ENCODE measurements at regions not wholly inside any gene's neighbourhood (a gene's known extent, or its start where the extent isn't known, plus 50 kb on each side); places are given as distances from the start of the nearest gene placed in this dataset.
"Not testable (repeated sequence)": the region's sequence is repeated elsewhere in the genome, so short reads cannot be mapped to it uniquely, and the experiment has no call there.

DNA sequence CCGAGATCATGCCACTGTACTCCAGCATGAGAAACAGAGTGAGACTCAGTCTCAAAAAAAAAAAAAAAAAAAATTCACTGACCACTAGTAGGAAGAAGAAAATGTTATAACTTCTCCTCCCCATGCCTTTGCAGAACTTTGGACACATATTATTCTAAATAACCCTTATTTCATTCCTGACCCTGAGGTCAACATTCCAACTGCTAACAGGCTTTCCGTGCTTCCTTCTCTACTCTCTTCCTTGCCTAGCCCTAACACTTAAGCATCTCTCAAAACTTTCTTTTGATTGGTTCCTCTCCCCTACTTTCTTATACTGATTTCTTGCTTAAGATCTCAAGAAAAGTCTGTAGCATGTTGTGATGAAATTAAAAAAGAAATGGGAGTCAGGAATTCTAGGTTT, 146.8 kb downstream of the MEX3B start:
- no peak for DNase-seq

DNA sequence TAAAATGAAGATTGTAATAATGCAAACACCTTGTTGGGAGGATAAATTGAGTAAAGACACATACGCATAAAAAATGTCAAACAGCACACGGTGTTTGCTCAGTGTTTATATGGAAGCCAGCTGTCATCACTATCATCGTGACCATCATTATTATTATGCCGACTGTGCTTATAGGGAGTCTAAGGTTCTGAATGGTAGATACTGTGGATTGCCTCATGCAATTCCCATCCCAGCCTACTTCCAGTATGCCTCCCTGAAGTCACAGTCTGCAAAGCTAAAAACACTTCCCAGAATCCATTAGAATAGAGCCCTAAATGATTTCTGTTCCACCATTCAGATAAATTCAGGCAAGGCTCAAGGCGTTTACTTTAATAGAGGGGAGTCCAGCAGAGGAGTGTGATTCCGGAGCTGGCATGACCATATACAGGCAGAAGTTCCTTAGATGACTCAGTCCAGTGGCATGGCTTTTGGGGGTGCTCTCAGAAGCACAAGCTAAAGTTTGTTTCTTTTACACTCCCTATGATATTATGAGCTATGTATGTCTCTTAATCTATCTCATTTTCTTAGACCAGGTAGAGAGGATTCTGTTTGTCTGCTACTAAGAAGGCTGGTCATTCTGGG, 148.7 kb downstream of the MEX3B start:
- no peak for DNase-seq

DNA sequence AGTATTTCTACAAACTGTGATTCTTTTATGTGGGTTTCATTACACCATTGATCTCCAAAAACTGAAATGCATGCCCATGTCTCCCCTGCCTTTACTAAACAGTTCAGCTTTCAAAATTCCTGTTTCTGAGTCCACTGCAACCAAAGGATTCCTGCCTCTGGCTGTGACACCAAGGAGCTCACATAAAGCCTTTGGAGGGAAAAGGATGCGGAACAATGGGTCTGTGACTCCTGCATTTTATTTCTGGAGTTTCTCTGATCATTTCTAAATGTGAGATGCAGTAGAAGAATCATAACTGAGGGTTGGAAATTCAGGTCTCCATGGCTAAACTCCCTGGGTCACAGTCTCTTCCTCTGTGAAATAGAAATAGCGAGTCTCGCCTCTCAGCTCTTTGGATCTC, 149.5 kb downstream of the MEX3B start:
- DNase-seq, result no peak

DNA sequence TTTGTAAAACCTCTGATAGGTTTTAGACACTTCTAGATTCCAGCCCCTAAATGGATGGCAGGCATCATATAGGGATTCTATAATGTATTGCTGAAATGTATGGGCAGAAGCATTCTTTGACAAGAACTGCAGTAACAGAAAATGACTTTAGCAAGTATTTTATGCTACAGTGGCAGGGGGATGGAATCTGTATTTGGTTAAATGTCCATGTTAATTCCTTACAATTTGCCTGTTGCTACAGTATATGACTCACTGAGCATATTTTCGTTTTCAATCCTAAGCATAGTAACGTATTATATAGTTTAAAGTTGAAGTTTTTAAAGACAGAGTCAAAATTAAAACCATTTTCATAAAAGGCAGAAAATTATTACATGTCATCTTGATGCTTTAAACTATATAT, 150.1 kb downstream of the MEX3B start:
- DNase-seq, result no peak

DNA sequence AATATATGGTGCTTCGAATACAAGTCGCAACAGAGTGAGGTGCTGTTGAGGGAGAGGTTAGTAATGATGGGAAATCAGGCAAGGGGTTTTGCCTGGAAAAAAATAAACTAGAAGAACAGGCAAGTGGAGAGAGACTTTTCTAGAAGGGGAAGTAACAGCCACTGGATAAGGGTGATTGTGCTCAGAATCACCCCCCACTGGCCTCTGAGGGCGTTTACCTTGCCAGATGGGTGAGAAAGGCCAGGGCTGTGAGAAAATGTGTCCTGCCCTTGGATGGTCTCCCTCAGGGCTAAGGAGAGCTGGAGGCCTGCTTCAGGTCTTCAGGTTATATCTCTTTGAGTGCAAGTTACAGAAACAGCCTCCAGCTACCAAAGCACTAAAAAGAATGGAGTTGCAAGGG, 151.8 kb downstream of the MEX3B start:
- DNase-seq, result no peak

DNA sequence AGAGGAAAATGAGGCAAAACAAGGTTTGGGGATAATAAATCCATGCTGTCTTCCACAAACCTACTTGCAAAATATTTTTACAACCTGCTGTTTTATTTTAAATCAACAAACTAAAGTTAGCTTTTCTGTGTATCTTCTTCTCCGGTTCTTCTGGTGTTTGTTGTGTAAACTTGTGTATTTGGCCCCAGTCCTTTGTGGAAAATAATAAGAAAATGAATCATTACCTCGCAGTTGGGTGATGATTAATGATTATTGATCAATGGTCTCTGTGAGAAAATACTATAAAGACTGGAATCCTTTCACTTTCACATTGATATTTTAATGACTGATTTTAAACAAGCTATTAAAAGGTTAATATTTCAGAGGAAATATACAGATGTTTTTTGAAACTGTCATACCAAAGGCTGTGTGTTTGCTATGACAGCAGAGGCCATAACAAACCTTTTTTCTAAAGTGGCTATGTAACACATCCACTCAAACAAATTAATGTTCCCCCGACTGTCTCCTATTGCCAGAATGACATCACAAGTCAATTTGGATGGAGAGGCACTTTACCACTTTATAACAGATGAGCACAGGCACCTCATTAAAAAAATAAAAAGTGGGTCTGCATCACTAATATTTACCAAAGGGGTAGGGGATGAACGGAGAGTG, 152.5 kb downstream of the MEX3B start:
- no peak for DNase-seq

DNA sequence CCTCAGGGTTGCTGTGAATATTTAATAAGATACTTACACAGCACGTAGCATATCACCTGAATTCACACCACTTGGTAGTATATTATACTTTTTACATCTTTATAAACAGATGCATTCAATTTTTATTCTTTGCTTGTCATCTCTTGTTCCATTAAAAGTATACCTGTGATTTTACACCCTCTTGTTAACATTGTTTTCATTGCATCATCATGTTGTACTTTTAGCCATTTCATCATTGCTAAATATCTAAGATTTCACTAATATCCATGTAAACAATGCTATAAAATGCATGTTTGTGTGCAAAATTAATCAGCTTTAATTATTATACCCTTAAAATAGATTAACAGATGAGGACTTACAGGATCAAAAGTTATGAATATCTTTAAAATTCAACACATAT, 155.3 kb downstream of the MEX3B start:
- DNase-seq, result no peak

DNA sequence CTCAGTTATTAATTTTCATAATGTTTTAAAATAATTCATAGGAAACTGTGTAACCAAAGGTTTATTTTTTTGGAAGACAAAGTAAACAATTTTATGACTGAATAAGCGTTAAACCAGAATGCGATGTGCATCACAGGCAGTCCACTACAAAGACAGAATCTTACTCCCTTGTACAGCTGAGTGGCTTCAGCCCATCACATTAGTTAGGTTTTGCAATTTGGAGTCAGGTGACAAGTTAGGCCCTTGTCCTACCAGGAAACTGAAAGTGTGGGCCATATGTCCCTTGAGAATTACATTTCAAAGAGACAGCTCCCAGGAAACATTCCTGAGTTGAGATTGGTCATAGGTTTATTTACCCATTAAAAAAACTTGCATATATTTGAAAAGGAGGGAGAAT, 156.3 kb downstream of the MEX3B start:
- DNase-seq, result no peak

DNA sequence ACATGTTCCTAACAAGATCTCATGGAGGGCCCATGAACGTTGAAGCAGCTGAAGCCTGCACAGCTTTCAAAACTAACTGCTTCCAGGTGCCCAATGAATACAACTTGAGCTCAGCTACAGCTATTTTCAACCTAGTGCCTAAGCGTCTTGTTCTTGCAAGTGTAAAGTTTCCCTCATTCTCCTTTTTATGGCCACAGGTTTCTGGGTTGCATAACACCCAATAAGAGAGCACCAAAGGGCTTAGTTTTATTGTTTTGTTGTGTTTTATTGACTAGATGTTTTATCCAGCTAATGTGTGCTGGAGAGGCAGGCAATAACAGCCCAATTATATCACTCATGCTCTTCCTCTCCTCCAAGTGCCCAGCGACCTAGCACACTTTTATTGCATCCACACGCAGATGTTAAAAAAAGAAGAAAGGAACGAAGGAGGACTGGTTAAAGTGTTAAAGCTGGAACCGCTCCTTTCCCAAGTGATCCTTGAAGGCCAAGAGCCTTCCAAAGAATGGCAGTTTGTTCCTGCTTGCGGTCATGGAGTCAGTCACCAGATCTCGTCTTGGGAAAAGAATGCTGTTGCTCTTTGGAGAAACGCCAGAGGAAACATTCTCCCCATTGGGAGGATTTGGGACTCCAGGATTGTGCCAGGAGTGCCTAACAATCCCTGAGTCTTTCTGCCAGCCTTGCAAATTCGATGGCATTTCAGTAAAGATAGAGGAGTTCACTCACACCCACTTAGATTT, 156.9 kb downstream of the MEX3B start:
- no peak for DNase-seq

DNA sequence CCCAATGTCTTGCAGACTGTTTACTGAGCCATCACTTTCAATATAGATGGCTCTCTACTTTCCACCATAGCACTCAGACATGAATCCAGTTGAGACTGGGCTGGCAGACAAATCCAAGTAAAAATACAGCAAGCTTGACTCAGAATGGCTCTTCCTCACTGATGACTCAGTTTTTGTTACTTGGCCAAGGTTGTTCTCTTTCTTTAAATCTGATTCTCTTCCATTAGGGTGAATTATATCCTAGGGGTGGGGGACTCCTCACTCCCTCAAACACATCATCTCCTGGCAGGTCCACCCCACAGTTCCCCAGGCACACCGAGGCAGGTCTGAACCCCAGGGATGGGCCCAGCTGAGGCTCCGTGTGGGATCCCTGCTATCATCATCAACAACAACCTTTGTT, 157.9 kb downstream of the MEX3B start:
- no peak for DNase-seq

DNA sequence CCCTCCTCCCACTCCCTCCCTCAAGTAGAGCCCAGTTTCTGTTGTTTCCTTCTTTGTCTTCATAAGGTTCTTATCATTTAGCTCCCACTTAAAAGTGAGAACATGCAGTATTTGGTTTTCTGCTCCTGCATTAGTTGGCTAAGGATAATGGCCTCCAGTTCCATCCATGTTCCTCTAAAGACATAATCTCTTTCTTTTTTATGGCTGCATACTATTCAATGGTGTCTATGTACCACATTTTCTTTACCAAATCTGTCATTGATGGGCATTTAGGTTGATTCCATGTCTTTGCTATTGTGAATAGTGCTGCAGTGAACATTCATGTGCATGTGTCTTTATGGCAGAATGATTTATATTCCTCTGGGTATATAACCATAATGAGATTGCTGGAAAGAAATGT, 158.6 kb downstream of the MEX3B start:
- not testable (repeated sequence) for DNase-seq

DNA sequence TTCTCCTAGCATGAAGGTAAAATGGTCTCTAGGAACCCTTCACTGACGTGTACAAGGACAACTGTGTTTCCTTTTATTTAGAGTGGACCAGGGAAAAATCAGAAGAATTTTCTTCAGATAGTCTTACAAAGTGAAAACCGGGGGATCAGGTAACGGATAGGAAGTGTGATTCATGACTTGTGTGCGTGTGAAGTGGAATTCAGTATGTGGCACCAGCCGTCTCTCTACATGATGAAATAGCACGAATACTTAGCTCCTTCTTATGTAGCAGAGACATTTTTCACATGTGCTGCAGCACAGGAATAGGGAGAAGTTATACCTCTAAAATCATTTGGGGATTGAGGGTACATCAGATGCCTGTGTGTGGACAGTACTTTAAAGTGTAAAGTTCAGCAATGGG, 159.2 kb downstream of the MEX3B start:
- no peak for DNase-seq

DNA sequence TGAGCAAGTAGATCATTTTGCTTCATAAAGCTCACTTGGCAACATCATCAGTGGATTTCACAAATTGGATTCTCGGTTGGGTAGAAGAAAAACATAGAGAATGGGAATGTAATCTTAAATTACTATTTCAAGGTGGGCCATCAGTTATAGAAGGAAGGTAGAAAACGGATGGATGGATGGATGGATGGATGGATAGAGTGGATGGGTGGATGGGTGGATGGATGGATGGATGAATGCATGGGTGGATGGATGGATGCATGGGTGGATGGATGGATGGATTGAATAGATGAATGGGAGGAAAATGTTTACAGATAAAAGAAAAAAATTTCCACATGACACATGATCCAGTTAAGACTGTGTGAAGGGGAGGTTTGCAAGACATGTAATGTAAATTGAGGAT, 159.7 kb downstream of the MEX3B start:
- DNase-seq, result no peak

DNA sequence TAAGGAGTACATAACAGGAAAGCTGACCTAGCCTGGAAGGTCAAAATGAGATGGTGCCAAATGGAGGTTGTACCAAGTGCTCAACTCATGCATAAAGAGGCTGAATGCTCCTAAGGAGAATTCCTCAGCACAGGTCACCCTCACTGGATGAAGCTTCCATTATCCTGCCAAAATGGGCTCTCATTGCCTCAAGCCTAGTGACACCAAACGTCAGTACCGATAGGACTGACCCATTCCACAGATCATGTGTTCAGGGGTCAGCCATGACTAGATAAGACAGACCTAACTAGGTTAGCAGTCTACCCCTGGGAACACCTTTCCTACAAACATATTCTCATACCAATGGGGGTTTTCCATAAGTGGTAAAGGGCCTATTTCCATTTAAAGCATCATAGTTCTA, 160.7 kb downstream of the MEX3B start:
- DNase-seq, result no peak

DNA sequence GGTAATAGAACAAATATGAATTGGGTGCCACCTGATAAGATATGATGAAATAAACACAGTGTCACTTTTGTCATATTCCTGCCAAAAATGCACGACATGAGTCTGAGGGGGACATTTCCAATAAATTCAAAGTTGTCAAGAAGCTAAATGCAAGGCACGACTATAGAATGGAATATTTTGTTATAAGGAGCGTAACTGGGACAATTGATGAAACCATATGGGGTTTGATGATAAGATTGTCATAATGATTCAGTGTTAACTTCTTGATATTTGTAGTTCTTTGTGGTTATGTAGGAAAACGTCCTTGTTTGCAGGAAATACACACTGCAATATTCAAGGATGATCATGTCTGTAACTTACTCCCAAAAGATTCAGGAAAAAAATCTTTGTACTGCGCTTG, 163.3 kb downstream of the MEX3B start:
- DNase-seq, result no peak

DNA sequence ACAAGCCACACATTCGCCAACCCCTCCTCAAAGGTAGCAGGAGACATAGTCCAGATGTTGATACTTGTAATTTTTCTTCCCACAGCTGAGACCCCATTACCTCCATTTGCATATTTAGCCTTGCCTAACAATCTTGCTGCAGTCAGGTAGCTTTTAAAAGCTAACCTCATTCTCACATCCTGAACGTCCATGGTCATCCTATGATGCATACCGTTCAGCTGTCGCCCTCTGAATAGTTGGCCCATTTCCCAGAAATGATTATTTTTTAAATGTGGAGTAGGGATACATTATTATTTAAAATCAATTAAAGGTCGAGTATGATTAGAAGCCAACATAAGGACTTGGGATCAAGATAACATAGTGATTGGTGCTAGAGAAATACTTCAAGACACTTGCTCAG, 165.0 kb downstream of the MEX3B start:
- DNase-seq, result no peak

DNA sequence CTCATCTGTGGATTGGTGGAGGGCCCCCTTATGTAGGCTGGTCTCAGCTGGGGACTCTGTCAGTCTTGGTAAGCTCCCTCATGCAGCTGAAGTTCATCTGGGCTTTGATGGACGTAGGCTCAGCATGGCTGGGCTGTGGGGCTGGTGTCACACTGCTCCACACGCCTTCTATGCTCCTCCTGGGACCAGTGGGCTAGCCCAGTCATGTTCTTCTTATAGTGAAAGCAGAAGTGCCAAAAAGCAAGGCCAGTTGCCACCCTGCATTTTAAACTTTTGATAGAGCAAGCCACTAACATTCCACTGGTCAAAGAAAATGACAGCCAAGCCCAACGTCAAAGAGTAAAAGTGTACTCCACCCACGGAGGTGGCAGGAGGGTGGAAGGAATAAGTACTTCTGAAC, 165.5 kb downstream of the MEX3B start:
- DNase-seq, result no peak

DNA sequence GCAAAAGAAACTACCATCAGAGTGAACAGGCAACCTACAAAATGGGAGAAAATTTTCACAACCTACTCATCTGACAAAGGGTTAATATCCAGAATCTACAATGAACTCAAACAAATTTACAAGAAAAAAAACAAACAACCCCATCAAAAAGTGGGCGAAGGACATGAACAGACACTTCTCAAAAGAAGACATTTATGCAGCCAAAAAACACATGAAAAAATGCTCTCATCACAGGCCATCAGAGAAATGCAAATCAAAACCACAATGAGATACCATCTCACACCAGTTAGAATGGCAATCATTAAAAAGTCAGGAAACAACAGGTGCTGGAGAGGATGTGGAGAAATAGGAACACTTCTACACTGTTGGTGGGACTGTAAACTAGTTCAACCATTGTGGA, 170.1 kb downstream of the MEX3B start:
- DNase-seq, result not testable (repeated sequence)

DNA sequence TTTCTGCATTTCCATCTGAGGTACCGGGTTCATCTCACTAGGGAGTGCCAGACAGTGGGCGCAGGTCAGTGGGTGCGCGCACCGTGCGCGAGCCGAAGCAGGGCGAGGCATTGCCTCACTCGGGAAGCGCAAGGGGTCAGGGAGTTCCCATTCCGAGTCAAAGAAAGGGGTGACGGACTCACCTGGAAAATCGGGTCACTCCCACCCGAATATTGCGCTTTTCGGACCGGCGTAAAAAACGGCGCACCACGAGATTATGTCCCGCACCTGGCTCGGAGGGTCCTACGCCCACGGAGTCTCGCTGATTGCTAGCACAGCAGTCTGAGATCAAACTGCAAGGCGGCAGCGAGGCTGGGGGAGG, 175.1 kb downstream of the MEX3B start:
- DNase-seq, result not testable (repeated sequence)

DNA sequence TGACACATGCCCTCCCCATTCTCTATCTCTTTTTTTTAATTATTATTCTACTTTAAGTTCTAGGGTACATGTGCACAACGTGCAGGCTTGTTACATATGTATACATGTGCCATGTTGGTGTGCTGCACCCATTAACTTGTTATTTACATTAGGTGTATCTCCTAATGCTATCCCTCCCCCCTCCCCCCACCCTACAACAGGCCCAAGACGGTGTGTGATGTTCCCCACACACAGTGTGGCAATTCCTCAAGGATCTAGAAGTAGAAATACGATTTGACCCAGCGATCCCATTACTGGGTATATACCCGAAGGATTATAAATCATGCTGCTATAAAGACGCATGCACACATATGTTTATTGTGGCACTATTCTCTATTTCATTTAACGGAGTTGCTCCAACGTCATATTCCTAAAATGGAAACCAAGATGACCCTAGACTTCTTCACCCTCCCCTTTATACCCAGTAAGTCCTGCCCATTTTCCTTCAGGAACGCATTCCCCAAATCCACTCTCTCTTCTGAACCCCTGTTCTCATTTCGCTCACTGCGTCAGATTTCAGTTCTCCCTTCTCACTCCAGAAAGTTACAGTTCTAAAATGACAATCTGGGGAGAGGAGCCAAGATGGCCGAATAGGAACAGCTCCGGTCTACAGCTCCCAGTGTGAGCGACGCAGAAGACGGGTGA, 175.6 kb downstream of the MEX3B start:
- not testable (repeated sequence) for DNase-seq

DNA sequence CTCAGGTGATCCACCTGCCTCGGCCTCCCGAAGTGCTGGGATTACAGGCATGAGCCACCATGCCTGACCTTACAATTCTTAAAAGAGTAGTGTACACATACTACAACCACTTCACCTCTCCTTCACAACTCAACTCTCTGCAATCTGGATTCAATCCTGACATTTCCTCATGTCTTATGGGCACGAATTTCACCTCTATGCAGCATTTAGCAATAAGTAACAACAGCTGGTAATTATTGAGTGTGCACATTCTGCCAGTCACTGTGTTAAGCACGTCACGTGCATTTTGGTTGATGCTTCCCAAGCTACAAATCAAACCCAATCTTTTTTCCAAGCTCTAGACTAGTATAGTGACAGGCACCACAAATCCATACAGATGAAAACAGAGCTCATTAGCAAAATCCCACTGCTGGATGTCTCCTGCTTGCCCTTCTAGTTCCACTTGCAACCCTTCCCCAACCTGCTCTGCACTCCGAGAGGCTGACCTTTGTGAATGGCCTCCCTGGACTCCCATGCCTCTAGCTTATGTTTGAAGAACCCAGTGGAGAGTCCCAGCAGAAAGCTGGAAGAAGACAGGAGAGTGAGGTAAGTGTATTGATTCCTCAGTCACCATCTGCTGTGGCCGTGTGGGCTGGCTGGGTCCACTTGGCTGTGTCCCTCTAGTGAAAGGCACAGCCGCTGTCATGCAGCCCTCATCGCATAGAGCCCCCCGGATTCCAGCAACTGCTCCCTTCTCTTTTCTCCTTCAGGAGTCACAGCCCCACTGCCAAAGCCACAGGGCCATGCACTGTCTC, 176.5 kb downstream of the MEX3B start:
- DNase-seq, result no peak

DNA sequence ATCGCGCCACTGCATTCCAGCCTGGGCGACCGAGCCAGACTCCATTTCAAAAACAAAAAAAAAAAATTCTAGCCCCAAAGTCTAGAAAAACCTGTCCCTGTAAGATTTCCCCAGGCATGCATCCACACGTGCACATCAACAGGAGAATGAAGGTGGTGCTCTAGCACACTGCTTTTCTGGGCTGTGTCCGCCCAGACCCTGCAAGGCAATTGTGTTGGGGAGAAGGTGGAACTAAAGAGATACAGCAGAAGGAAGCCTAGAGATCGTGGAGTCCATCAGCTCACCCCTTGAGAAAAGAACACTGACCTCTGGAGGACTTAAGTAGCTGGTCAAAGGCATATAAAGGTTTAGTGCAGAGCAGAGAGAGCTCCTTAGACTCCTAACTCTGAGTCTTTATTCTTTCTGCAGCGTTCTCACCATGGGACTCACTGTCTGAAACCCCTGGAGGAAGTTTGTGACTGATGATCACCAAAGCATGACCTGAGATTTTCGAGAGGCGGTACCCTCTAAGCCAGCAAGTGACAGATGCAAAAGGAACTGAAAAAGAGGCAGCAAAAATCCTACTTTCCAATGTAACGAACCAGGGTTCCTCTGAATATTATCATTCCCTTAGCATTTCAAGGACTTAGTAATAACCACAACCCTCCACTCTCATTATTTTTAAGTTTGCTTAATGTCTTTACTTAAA, 179.8 kb downstream of the MEX3B start:
- no peak for DNase-seq
